ENCODE measurements at regions not wholly inside any gene's neighbourhood (a gene's known extent, or its start where the extent isn't known, plus 50 kb on each side); places are given as distances from the start of the nearest gene placed in this dataset.
A peak's percentile ranks its signal among the peaks of the same experiment; 100 is the strongest.
"Not testable (repeated sequence)": the region's sequence is repeated elsewhere in the genome, so short reads cannot be mapped to it uniquely, and the experiment has no call there.

DNA sequence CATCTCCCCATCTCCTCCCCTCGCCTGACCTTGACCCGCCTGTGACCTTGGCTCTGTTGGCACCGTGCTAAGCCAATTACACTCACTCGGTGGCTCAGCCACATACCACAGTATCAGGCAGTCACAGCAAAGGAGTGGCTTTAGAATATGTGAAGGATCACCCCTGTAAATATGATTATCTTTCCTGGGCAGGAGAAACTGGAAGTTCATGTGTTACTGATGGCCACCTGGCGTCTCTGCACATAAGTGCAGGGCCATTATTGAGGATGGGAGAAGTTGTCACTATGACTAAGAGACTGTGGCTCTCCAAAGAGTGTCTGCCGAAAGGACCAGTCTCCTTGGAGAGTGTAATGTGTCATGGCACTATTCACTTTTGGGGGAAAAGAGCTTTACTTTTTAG is 116.9 kb upstream of the S1PR3 start:
- H3K4me3 ChIP-seq (ENCODE audit: control insufficient read depth, low read depth, low read length), result no peak overlapping the region
- DNase-seq (ENCODE audit: low read depth), result no peak
- TF ChIP-seq, protein P1, sequence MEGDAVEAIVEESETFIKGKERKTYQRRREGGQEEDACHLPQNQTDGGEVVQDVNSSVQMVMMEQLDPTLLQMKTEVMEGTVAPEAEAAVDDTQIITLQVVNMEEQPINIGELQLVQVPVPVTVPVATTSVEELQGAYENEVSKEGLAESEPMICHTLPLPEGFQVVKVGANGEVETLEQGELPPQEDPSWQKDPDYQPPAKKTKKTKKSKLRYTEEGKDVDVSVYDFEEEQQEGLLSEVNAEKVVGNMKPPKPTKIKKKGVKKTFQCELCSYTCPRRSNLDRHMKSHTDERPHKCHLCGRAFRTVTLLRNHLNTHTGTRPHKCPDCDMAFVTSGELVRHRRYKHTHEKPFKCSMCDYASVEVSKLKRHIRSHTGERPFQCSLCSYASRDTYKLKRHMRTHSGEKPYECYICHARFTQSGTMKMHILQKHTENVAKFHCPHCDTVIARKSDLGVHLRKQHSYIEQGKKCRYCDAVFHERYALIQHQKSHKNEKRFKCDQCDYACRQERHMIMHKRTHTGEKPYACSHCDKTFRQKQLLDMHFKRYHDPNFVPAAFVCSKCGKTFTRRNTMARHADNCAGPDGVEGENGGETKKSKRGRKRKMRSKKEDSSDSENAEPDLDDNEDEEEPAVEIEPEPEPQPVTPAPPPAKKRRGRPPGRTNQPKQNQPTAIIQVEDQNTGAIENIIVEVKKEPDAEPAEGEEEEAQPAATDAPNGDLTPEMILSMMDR (conservative IDR thresholded peaks at IDR 0.05; ENCODE audit: control insufficient read depth, insufficient read depth, low read depth, low read length), result no peak

DNA sequence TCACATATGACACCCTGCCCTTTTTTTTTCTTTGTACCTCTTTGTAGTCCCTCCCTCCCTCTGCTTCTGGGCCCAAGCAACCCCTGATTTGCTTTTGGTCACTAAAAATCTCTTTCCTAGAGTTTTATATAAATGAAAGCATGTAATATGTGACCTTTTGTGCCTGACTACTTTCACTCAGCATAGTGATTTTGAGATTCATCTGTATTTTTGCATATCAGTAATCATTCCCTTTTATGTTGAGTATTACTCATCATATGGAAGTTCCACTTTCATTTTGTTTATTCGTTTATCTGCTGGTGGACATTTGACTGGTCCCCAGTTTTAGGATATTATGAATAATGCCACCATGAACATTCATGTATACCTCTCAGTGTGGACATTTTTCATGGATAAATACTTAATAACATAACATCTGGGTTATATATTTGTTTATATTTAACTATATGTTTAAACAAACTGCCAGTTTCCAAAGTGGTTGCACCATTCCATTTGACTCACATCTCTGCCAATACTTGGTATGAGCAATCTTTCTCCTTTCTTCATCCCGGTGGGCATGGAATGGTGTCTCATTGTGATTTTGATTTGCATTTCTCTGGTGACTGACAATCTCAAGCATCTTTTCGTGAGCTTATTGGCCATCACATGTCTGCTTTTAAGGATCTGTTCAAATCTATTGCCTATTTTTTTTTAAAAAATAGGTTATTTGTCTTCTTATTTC is 115.7 kb upstream of the S1PR3 start:
- no peak overlapping the region for H3K4me3 ChIP-seq (ENCODE audit: control insufficient read depth, low read depth, low read length)
- no peak for DNase-seq (ENCODE audit: low read depth)
- TF ChIP-seq, protein P1 (conservative IDR thresholded peaks at IDR 0.05; ENCODE audit: control insufficient read depth, insufficient read depth, low read depth, low read length), result no peak

DNA sequence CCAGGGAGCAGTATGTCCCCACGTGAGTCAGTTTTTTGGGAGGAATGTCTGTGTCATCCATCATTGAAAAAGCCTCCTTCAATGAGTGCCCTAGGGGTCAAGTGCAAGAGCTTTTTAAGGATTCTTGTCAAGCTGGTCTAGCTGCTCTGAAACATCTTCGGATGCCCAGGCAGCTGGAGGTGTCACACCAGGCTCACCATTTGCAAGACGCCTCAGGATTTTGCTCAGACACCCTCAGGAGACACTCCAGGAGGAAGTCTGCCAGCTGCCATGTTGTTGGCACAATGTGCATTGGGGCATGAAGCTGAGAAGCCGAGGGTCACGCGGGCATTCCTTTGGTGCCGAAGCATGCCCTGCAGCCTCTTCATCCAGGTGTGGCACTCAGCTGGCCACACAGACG is 111.1 kb upstream of the S1PR3 start:
- DNase-seq (ENCODE audit: low read depth), result no peak
- H3K4me3 ChIP-seq (ENCODE audit: control insufficient read depth, low read depth, low read length), result no peak overlapping the region
- TF ChIP-seq, protein P1 (conservative IDR thresholded peaks at IDR 0.05; ENCODE audit: control insufficient read depth, insufficient read depth, low read depth, low read length), result no peak

DNA sequence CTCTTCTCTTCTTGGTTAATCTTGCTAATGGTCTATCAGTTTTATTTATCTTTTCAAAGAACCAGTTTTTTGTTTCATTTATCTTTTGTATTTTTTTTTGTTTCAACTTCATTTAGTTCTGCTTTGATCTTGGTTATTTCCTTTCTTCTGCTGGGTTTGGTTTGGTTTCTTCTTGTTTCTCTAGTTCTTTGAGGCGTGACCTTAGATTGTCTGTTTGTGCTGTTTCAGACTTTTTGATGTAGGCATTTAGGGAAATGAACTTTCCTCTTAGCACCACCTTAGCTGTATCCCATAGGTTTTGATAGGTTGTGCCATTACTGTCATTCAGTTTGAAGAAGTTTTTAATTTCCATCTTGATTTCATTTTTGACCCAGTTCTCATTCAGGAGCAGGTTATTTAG is 107.0 kb upstream of the S1PR3 start:
- not testable (repeated sequence) for DNase-seq (ENCODE audit: low read depth); H3K4me3 ChIP-seq (ENCODE audit: control insufficient read depth, low read depth, low read length)

DNA sequence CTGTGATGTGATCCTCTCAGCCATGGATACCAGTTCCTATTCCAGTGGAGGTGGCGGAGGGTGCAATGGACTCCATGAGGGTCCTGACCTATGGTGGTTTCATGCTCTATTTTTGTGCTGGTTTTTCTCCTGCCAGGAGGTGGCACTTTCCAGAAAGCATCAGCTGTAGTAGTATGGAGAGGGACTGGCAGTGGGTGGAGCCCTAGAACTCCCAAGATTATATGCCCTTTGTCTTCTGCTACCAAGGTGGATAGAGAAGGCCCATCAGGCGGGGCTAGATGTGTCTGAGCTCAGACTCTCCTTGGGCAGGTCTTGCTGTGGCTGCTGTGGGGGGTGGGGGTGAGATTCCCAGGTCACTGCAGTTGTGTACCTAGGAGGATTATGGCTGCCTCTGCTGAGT is 104.5 kb upstream of the S1PR3 start:
- H3K4me3 ChIP-seq (ENCODE audit: control insufficient read depth, low read depth, low read length); DNase-seq (ENCODE audit: low read depth): not testable (repeated sequence)

DNA sequence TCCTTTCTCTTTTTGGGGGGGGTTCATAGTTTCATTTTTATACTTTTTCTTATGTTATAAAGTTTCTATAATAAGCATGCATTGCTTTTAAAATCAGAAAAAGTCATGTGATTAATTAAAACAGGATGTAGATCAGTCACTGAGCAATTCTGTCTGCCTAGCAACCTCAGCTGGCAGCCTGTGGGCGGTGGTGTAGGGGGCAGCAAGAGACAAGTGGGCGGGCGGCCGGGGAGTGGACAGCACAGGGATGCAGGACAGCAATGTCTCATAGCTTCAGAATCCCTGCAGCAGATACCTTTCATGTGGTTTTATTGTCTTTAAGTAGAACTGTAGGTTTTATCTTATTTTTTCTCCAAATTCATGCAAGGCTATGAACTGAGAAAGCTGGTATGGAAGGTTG is 101.9 kb upstream of the S1PR3 start:
- TF ChIP-seq, protein P1 (conservative IDR thresholded peaks at IDR 0.05; ENCODE audit: control insufficient read depth, insufficient read depth, low read depth, low read length), result no peak
- DNase-seq (ENCODE audit: low read depth), result peak; percentile 57
- H3K4me3 ChIP-seq (ENCODE audit: control insufficient read depth, low read depth, low read length), result no peak overlapping the region

DNA sequence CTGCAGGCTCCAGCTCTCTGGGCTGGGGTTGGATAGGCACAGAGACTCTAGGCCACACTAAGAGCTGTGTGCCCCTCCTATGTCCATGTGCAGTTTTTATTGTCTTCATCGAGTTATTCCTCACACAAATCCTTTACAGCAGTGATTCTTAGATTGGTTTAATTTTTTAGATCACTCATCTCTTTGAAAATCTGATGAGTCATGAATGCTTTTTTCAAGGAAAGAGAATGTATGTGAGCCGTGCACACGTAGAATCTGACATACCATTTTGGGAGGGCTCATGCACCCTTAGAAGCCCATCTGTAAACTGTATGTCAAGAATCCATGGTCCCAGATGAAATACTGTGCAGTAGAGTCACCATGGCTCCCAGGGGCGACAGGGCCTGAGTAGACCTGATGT is 100.7 kb upstream of the S1PR3 start:
- TF ChIP-seq, protein P1 (conservative IDR thresholded peaks at IDR 0.05; ENCODE audit: control insufficient read depth, insufficient read depth, low read depth, low read length), result no peak
- no peak overlapping the region for H3K4me3 ChIP-seq (ENCODE audit: control insufficient read depth, low read depth, low read length)
- DNase-seq (ENCODE audit: low read depth), result no peak

DNA sequence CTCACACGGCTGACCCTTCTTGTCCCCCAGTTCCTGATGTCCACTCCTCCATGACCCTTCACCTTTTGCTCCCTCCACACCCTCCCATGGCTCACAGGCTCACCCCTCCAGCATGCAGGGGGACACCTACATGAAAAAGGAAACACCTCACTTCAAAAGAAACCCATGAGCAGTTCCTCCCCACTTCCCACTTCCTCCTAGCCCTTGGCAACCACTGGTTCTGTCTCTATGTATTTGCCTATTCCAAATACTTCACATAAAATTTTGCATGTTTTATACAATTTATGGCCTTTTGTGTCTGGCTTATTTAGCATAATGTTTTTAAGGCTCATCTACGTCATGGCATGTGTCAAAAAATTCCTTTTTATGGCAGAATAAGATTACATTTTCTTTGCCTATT is 100.2 kb upstream of the S1PR3 start:
- DNase-seq (ENCODE audit: low read depth), result no peak
- TF ChIP-seq, protein P1 (conservative IDR thresholded peaks at IDR 0.05; ENCODE audit: control insufficient read depth, insufficient read depth, low read depth, low read length), result no peak
- H3K4me3 ChIP-seq (ENCODE audit: control insufficient read depth, low read depth, low read length), result no peak overlapping the region

All from fibroblast of mammary gland (primary cell).